T1000 (cell line): ENCODE measurements at regions not wholly inside any gene's neighbourhood (a gene's known extent, or its start where the extent isn't known, plus 50 kb on each side); places are given as distances from the start of the nearest gene placed in this dataset.
"Not testable (repeated sequence)": the region's sequence is repeated elsewhere in the genome, so short reads cannot be mapped to it uniquely, and the experiment has no call there.

Source experiments
- DNase-seq: peaks from one replicate; lab custom pipeline; 2025; ENCODE audit warnings: mixed read lengths; lab: John Stamatoyannopoulos, UW

- no peak for DNase-seq
Observed at GRCh38 chr9:113665064-113665463, 201.5 kb downstream of the RGS3 start.

GRCh38 chr9:113665756-113666155 is 202.2 kb downstream of the RGS3 start:
- no peak for DNase-seq

GRCh38 chr9:113668061-113668460 is 204.5 kb downstream of the RGS3 start:
- no peak for DNase-seq

- DNase-seq, result no peak
Observed at GRCh38 chr9:113669522-113670115, 206.1 kb downstream of the RGS3 start.

GRCh38 chr9:113673726-113674125 is 202.4 kb upstream of the ZNF618 start:
- peak; percentile 5 for DNase-seq

- DNase-seq, result no peak
Observed at GRCh38 chr9:113674436-113674835, 201.7 kb upstream of the ZNF618 start.

GRCh38 chr9:113675475-113675941 is 200.6 kb upstream of the ZNF618 start:
- peak; percentile 70 for DNase-seq

GRCh38 chr9:113677057-113677456 is 199.1 kb upstream of the ZNF618 start:
- no peak for DNase-seq

GRCh38 chr9:113677569-113677968 is 198.5 kb upstream of the ZNF618 start:
- DNase-seq, result no peak

- no peak for DNase-seq
Observed at GRCh38 chr9:113678119-113678858, 197.8 kb upstream of the ZNF618 start.

GRCh38 chr9:113678859-113679256 is 197.3 kb upstream of the ZNF618 start:
- DNase-seq, result no peak

GRCh38 chr9:113682297-113682771 is 193.8 kb upstream of the ZNF618 start:
- DNase-seq, result peak; percentile 84

- DNase-seq, result not testable (repeated sequence)
Observed at GRCh38 chr9:113685636-113686035, 190.5 kb upstream of the ZNF618 start.

GRCh38 chr9:113687107-113687679 is 188.9 kb upstream of the ZNF618 start:
- no peak for DNase-seq

GRCh38 chr9:113687680-113688371 is 188.3 kb upstream of the ZNF618 start:
- no peak for DNase-seq

GRCh38 chr9:113690055-113690740 is 185.9 kb upstream of the ZNF618 start:
- no peak for DNase-seq

- DNase-seq, result no peak
Observed at GRCh38 chr9:113692256-113692655, 183.9 kb upstream of the ZNF618 start.

- no peak for DNase-seq
Observed at GRCh38 chr9:113694912-113695311, 181.2 kb upstream of the ZNF618 start.

GRCh38 chr9:113695440-113695851 is 180.7 kb upstream of the ZNF618 start:
- no peak for DNase-seq

- peak; percentile 31 for DNase-seq
Observed at GRCh38 chr9:113695901-113696300, 180.2 kb upstream of the ZNF618 start.

GRCh38 chr9:113701774-113702755 is 174.0 kb upstream of the ZNF618 start:
- no peak for DNase-seq
